IMR-90 (cell line): ENCODE measurements at regions not wholly inside any gene's neighbourhood (a gene's known extent, or its start where the extent isn't known, plus 50 kb on each side); places are given as distances from the start of the nearest gene placed in this dataset.

Experiments
- ATAC-seq: fragments of 200-7000 bp; cut with Tn5 transposase; 2 replicates; pipeline ENCODE4 v1.9.1; 2020; ENCODE audit warnings: low read depth, mild to moderate bottlenecking, moderate library complexity
- BruUV-seq: library from RNA; stranded (reverse); fragments of 400-500 nt; replicated peaks from 2 replicates; lab custom pipeline; 2021; lab: Mats Ljungman, UMichigan
- CTCF ChIA-PET: fragments of 300-600 bp; formaldehyde crosslinking; extraction: SDS; loops from one replicate; lab custom pipeline; 2021; ENCODE audit warnings: antibody characterized with exemption; lab: Yijun Ruan, JAX
- POLR2A ChIA-PET: fragments of 300-600 bp; sonication (Branson Sonifier 250); formaldehyde crosslinking; loops from one replicate; lab custom pipeline; 2022; ENCODE audit warnings: antibody characterized with exemption; ENCODE audit not compliant: unreplicated experiment; lab: Charles Lee
- DNase-seq: peaks from one replicate; pipeline ENCODE4 v3.0.0; 2013
- H2AFZ ChIP-seq: replicated peaks from 2 replicates; pipeline ENCODE3; 2013; ENCODE audit warnings: low read length, mild to moderate bottlenecking; ENCODE audit not compliant: poor library complexity
- H2AK5ac ChIP-seq: 2 replicates; pipeline ENCODE4 v1.6.1; 2013; ENCODE audit warnings: low read depth, low read length, inconsistent platforms
- H2AK9ac ChIP-seq: replicated peaks from 2 replicates; pipeline ENCODE3; 2013; ENCODE audit warnings: mild to moderate bottlenecking, low read depth, low read length, moderate library complexity; ENCODE audit not compliant: poor library complexity
- H2BK120ac ChIP-seq: 2 replicates; pipeline ENCODE4 v1.6.1; 2013; ENCODE audit warnings: low read depth, low read length, inconsistent platforms
- H2BK15ac ChIP-seq: 3 replicates; pipeline ENCODE4 v1.6.1; 2013; ENCODE audit warnings: low read depth, low read length, inconsistent platforms
- H2BK20ac ChIP-seq: 2 replicates; pipeline ENCODE4 v1.6.1; 2013; ENCODE audit warnings: low read depth, mild to moderate bottlenecking, inconsistent platforms, low read length, moderate library complexity
- H2BK5ac ChIP-seq: 2 replicates; pipeline ENCODE4 v1.6.1; 2013; ENCODE audit warnings: mild to moderate bottlenecking, low read depth, low read length, inconsistent platforms; ENCODE audit not compliant: poor library complexity, severe bottlenecking
- H3K14ac ChIP-seq: replicated peaks from 2 replicates; pipeline ENCODE4 v1.6.1; 2013; ENCODE audit warnings: low read depth, low read length, inconsistent platforms
- H3K18ac ChIP-seq: 2 replicates; pipeline ENCODE4 v1.6.1; 2013; ENCODE audit warnings: low read depth, low read length, control low read depth
- H3K23ac ChIP-seq: 2 replicates; pipeline ENCODE4 v1.6.1; 2013; ENCODE audit warnings: low read depth, low read length, inconsistent platforms
- H3K27ac ChIP-seq: 2 replicates; pipeline ENCODE4 v1.5.1; 2013; ENCODE audit warnings: mild to moderate bottlenecking, control low read depth, low read length; ENCODE audit not compliant: insufficient read depth
- H3K27me3 ChIP-seq: 2 replicates; pipeline ENCODE4 v1.6.1; 2013; ENCODE audit warnings: low read length; ENCODE audit not compliant: control insufficient read depth, insufficient read depth
- H3K36me3 ChIP-seq: 2 replicates; pipeline ENCODE4 v1.6.1; 2013; ENCODE audit warnings: low read length, mixed read lengths; ENCODE audit not compliant: control insufficient read depth, insufficient read depth
- H3K4ac ChIP-seq: 2 replicates; pipeline ENCODE4 v1.6.1; 2013; ENCODE audit warnings: low read depth, low read length, inconsistent platforms
- H3K4me1 ChIP-seq: 2 replicates; pipeline ENCODE4 v1.6.1; 2013; ENCODE audit warnings: low read length, mixed read lengths; ENCODE audit not compliant: control insufficient read depth, insufficient read depth
- H3K4me2 ChIP-seq: 2 replicates; pipeline ENCODE4 v1.6.1; 2013; ENCODE audit warnings: low read depth, mild to moderate bottlenecking, control low read depth, low read length, moderate library complexity
- H3K4me3 ChIP-seq: 2 replicates; pipeline ENCODE4 v1.5.1; 2013; ENCODE audit warnings: low read depth, mild to moderate bottlenecking, control low read depth, low read length, moderate library complexity; ENCODE audit not compliant: insufficient read depth
- H3K56ac ChIP-seq: 2 replicates; pipeline ENCODE4 v1.6.1; 2013; ENCODE audit warnings: low read length, inconsistent platforms; ENCODE audit not compliant: insufficient read depth; ENCODE audit errors: extremely low read depth
- H3K79me1 ChIP-seq, 2 experiments: 2 replicates each; pipeline ENCODE4 v1.6.1; 2013; ENCODE audit warnings: low read length in 2 of 2, inconsistent platforms in 1 of 2, low read depth in 1 of 2
- H3K9ac ChIP-seq: 2 replicates; pipeline ENCODE4 v1.6.1; 2013; ENCODE audit warnings: low read depth, low read length, control low read depth
- H3K9me1 ChIP-seq: 2 replicates; pipeline ENCODE4 v1.6.1; 2013; ENCODE audit warnings: low read length, inconsistent platforms; ENCODE audit not compliant: insufficient read depth
- H3K9me3 ChIP-seq: 2 replicates; pipeline ENCODE4 v1.6.1; 2013; ENCODE audit warnings: low read length; ENCODE audit not compliant: control insufficient read depth, insufficient read depth
- H4K20me1 ChIP-seq: 2 replicates; pipeline ENCODE4 v1.6.1; 2013; ENCODE audit warnings: low read length, inconsistent platforms; ENCODE audit not compliant: insufficient read depth
- H4K5ac ChIP-seq: 2 replicates; pipeline ENCODE4 v1.6.1; 2013; ENCODE audit warnings: mild to moderate bottlenecking, low read depth, low read length, control low read depth
- H4K8ac ChIP-seq, 2 experiments: 2 replicates each; pipeline ENCODE4 v1.6.1; 2013; ENCODE audit warnings: low read depth in 2 of 2, low read length in 2 of 2, control low read depth in 1 of 2, inconsistent platforms in 1 of 2
- H4K91ac ChIP-seq: 2 replicates; pipeline ENCODE4 v1.6.1; 2013; ENCODE audit warnings: low read depth, low read length, inconsistent platforms; ENCODE audit not compliant: insufficient read depth
- BHLHE40 ChIP-seq: fragments of 150-350 bp; IDR thresholded peaks from 2 replicates; pipeline ENCODE4 v1.6.1; 2016; ENCODE audit warnings: mild to moderate bottlenecking, low read depth, low read length
- CEBPB ChIP-seq: IDR thresholded peaks from 2 replicates; pipeline ENCODE4 v1.6.1; 2012; ENCODE audit warnings: low read depth, low read length, improper control_type of control experiment
- CHD1 ChIP-seq: IDR thresholded peaks from 2 replicates; pipeline ENCODE4 v1.6.1; 2012; ENCODE audit warnings: low read depth, low read length, improper control_type of control experiment
- CTCF ChIP-seq: conservative IDR thresholded peaks from 2 replicates; pipeline ENCODE4 v1.5.1; 2012; ENCODE audit warnings: mild to moderate bottlenecking, low read depth, low read length, improper control_type of control experiment
- ELK1 ChIP-seq: fragments of 150-350 bp; IDR thresholded peaks from 2 replicates; pipeline ENCODE4 v1.6.1; 2016; ENCODE audit warnings: low read depth, mild to moderate bottlenecking, low read length, moderate library complexity, borderline replicate concordance
- FOS ChIP-seq: fragments of 150-350 bp; IDR thresholded peaks from 2 replicates; pipeline ENCODE4 v1.6.1; 2016; ENCODE audit warnings: low read depth, low read length
- MAFK ChIP-seq: IDR thresholded peaks from 2 replicates; pipeline ENCODE4 v1.6.1; 2012; ENCODE audit warnings: low read depth, low read length, improper control_type of control experiment
- MAZ ChIP-seq: IDR thresholded peaks from 2 replicates; pipeline ENCODE4 v1.6.1; 2012; ENCODE audit warnings: low read depth, mild to moderate bottlenecking, low read length, improper control_type of control experiment, moderate library complexity, borderline replicate concordance
- MXI1 ChIP-seq: IDR thresholded peaks from 2 replicates; pipeline ENCODE4 v1.6.1; 2012; ENCODE audit warnings: low read depth, mild to moderate bottlenecking, low read length, moderate library complexity, borderline replicate concordance
- NFE2L2 ChIP-seq: fragments of 150-350 bp; IDR thresholded peaks from 2 replicates; pipeline ENCODE4 v1.6.1; 2016; ENCODE audit warnings: low read depth, mild to moderate bottlenecking, low read length
- POLR2A ChIP-seq: IDR thresholded peaks from 2 replicates; pipeline ENCODE4 v1.6.1; 2012; ENCODE audit warnings: mild to moderate bottlenecking, low read depth, low read length
- RCOR1 ChIP-seq: IDR thresholded peaks from 2 replicates; pipeline ENCODE4 v1.6.1; 2012; ENCODE audit warnings: mild to moderate bottlenecking, low read length, improper control_type of control experiment; ENCODE audit not compliant: insufficient replicate concordance
- RFX5 ChIP-seq: IDR thresholded peaks from 2 replicates; pipeline ENCODE4 v1.8.0; 2012; ENCODE audit warnings: low read depth, mild to moderate bottlenecking, low read length, moderate library complexity
- SMC3 ChIP-seq: fragments of 150-350 bp; IDR thresholded peaks from 2 replicates; pipeline ENCODE4 v1.6.1; 2016; ENCODE audit warnings: low read depth, mild to moderate bottlenecking, antibody characterized with exemption, low read length, moderate library complexity
- USF2 ChIP-seq: fragments of 150-350 bp; IDR thresholded peaks from 2 replicates; pipeline ENCODE4 v1.6.1; 2017; ENCODE audit warnings: mild to moderate bottlenecking, antibody characterized with exemption, low read length, low read depth
- WGBS, 2 experiments: methylation state at CpG; one replicate each; pipeline versions ENCODE4 v1.1.5 to v1.1.7; 2013; ENCODE audit warnings: missing lambda C conversion rate in 2 of 2; ENCODE audit not compliant: insufficient read length in 1 of 2; ENCODE audit errors: extremely low coverage in 2 of 2; 5-methylcytosine and 5-hydroxymethylcytosine counted together
- dilution Hi-C: fragments of 300-500 bp; cut with HindIII; formaldehyde crosslinking; loops from one replicate; pipeline ENCODE4 v1.14.3; 2018; ENCODE audit warnings: low sequenced_read_pairs; ENCODE audit not compliant: unreplicated experiment
- in situ Hi-C: fragments of 300-500 bp; cut with MboI; formaldehyde crosslinking; loops from 3 replicates; pipeline ENCODE4 v1.14.3; 2019; ENCODE audit warnings: low sequenced_read_pairs, inconsistent platforms, mixed read lengths
- intact Hi-C: fragments of 100-400 bp; cut with micrococcal nuclease; formaldehyde crosslinking; loops from 2 replicates; pipeline ENCODE4 v1.10.0; 2022

- Histone ChIP-seq H4K91ac (no peak overlapping the region), H3K23ac (no peak overlapping the region), H3K18ac (no peak overlapping the region), H3K4me3 (no peak overlapping the region), H2AK9ac (no peak overlapping the region), H3K79me1 (no peaks in the 10 kb centered on the region), H3K56ac (no peak overlapping the region), H2AK5ac (no peak overlapping the region), H2BK120ac (no peak overlapping the region), H2BK20ac (no peak overlapping the region), H4K5ac (no peak overlapping the region), H2BK5ac (no peak overlapping the region), H4K20me1 (no peaks in the 10 kb centered on the region), H3K9me1 (no peaks in the 10 kb centered on the region), H3K36me3 (no peaks in the 10 kb centered on the region), H3K4me1 (no peaks in the 10 kb centered on the region), H3K14ac (no peak overlapping the region), H3K9me3 (no peaks in the 10 kb centered on the region), H2AFZ (no peak overlapping the region), H3K27ac (no peak overlapping the region), H3K9ac (no peak overlapping the region), H2BK15ac (no peak overlapping the region), H3K27me3 (no peaks in the 10 kb centered on the region), H4K8ac (no peak overlapping the region), H3K4me2 (no peak overlapping the region), H3K4ac (no peak overlapping the region)
- no TSS peak for BruUV-seq
- no peak for ATAC-seq
- WGBS, 2 experiments: 80% methylated on average over 1 of the region's 4 CpGs; no CpG with 5 or more reads in 1 of the 2 experiments
- dilution Hi-C loops: no loop called here
- CTCF ChIA-PET: no interaction called here
- TF ChIP-seq CTCF (no peak), FOS (no peak), MAZ (no peak), RFX5 (no peak), SMC3 (no peak), POLR2A (no peak), USF2 (no peak), CHD1 (no peak), MXI1 (no peak), RCOR1 (no peak), NFE2L2 (no peak), ELK1 (no peak), CEBPB (no peak), MAFK (no peak), BHLHE40 (no peak)
- intact Hi-C loops: no loop called here
- in situ Hi-C loops: no loop called here
- no peak for DNase-seq
- POLR2A ChIA-PET: no interaction called here
These were observed 182.2 kb upstream of the MDGA2 start for GRCh38 chr14:47857646-47858045.
